Ovary (tissue), 7 donors: ENCODE measurements at regions not wholly inside any gene's neighbourhood (a gene's known extent, or its start where the extent isn't known, plus 50 kb on each side); places are given as distances from the start of the nearest gene placed in this dataset.

ENCODE experiments used
- DNase-seq, 5 donors: peaks; one replicate each; pipeline ENCODE4 v3.0.0-alpha.2; 2019 to 2020
- H3K27ac ChIP-seq, 2 donors: fragments of 200-600 bp; one replicate each; pipeline versions ENCODE4 v1.5.1 to v1.8.0; 2019 to 2022
- H3K27me3 ChIP-seq: fragments of 200-600 bp; one replicate; pipeline ENCODE4 v1.8.0; 2022
- H3K36me3 ChIP-seq: fragments of 200-600 bp; sonication (generic); one replicate; pipeline ENCODE4 v1.5.1; 2019
- H3K4me1 ChIP-seq: one replicate; pipeline ENCODE4 v1.8.1; 2013; ENCODE audit warnings: mild to moderate bottlenecking, moderate library complexity; ENCODE audit not compliant: insufficient read depth
- H3K4me3 ChIP-seq: fragments of 200-600 bp; sonication (generic); one replicate; pipeline ENCODE4 v1.5.1; 2017
- H3K9me3 ChIP-seq, 2 donors: fragments of 200-600 bp in 1 of 2; sonication (generic) in 1 of 2; one replicate each; pipeline versions ENCODE4 v1.5.1 to v1.8.1; 2013 to 2019; ENCODE audit warnings: mild to moderate bottlenecking in 1 of 2, moderate library complexity in 1 of 2
- CTCF ChIP-seq, 3 donors: fragments of 450-650 bp in 2 of 3; fragments of 200-600 bp in 1 of 3; IDR thresholded peaks; one replicate each; pipeline versions ENCODE4 v1.5.1 to v1.8.0; 2016 to 2022; ENCODE audit warnings: antibody characterized with exemption in 3 of 3, mild to moderate bottlenecking in 1 of 3
- EP300 ChIP-seq: sonication (generic); formaldehyde crosslinking; IDR thresholded peaks from one replicate; pipeline ENCODE4 v1.6.1; 2017; ENCODE audit warnings: antibody characterized with exemption
- POLR2A ChIP-seq: fragments of 450-650 bp; IDR thresholded peaks from one replicate; pipeline ENCODE4 v1.6.1; 2017; ENCODE audit warnings: antibody characterized with exemption, mild to moderate bottlenecking, moderate library complexity
- WGBS, 3 donors: extraction: QIAGEN DNeasy Blood & Tissue Kit in 1 of 3; methylation state at CpG; one replicate each; pipeline versions ENCODE4 v1.1.5 to v1.1.7; 2013 to 2017; 5-methylcytosine and 5-hydroxymethylcytosine counted together
- intact Hi-C, 4 donors: fragments of 100-400 bp; cut with DNase I; formaldehyde crosslinking; loops; one replicate each; pipeline versions ENCODE4 v1.11.0 to v1.15.1; 2022 to 2023
- donor health status: DM: no; HTN: no; CAD: no; lungs with moderate emphysema.
- donor health status: DM: no; HTN: no; CAD: no.
- donor health status: Bipolar disorder and iron deficiency.
- donor health status: DM: no; HTN: no; CAD: no.
- donor health status: DM: yes; HTN: yes; CAD: no.

DNA sequence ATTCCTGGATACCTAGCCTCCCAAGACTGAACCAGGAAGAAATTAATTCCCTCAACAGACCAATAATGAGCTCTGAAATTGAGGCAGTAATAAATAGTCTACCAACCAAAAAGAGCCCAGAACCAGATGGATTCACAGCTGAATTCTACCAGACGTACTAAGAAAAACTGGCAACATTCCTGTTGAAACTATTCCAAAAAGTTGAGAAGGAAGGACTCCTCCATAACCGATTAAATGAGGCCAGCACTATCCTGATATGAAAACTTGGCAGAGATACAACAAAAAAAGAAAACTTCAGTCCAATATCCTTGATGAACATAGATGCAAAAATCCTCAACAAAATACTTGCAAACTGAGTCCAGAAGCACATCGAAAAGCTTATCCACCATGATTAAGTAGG lies 392.5 kb upstream of the GRAMD2B start:
- H3K4me1 ChIP-seq, result no peaks in the 10 kb centered on the region
- intact Hi-C loops, result no loop called here
- DNase-seq, result no peak
- H3K36me3 ChIP-seq, result no peaks in the 10 kb centered on the region
- H3K4me3 ChIP-seq, result no peak overlapping the region
- H3K9me3 ChIP-seq, result no peaks in the 10 kb centered on the region
- 14 to 20% (median 15%) methylated on average over 3 of the region's 3 CpGs for WGBS, 3 donors
- TF ChIP-seq POLR2A, result no peak
- TF ChIP-seq EP300, result no peak
- TF ChIP-seq CTCF (IDR thresholded peaks at IDR 0.05), result no peak
- no peaks in the 10 kb centered on the region for H3K27me3 ChIP-seq
- no peak overlapping the region for H3K27ac ChIP-seq

GRCh38 chr5:126031989-126032716 lies 391.1 kb upstream of the GRAMD2B start:
- H3K27ac ChIP-seq, result no peak overlapping the region
- peak in 1 of 5 donors; percentile 19 for DNase-seq
- no peaks in the 10 kb centered on the region for H3K36me3 ChIP-seq
- TF ChIP-seq POLR2A (no peak), EP300 (no peak), CTCF (IDR thresholded peaks at IDR 0.05) (no peak)
- intact Hi-C loops, result no loop called here
- no peak overlapping the region for H3K4me3 ChIP-seq
- WGBS, 3 donors, result 70 to 78% (median 78%) methylated on average over 7 of the region's 7 CpGs
- H3K4me1 ChIP-seq, result no peaks in the 10 kb centered on the region
- no peaks in the 10 kb centered on the region for H3K27me3 ChIP-seq
- no peaks in the 10 kb centered on the region for H3K9me3 ChIP-seq

DNA sequence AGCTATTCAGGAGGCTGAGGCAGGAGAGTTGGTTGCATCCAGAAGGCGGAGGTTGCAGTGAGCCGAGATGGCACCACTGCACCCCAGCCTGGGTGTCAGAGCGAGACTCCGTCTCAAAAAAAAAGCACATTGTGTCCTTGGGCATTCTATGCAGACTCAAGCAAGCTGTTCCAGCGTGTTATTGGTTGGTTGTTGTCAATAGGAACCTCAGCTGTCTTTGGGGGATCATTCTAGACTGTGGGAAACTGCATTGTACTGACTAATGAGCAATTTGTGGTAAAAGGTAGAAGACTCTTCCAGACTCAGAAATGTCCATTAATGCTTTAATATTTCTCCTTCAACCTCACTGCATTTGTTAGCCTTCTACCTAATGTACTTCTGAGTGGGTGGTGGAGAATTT lies 379.5 kb upstream of the GRAMD2B start:
- Histone ChIP-seq H3K27me3 (no peaks in the 10 kb centered on the region), H3K4me3 (no peak overlapping the region), H3K9me3 (no peaks in the 10 kb centered on the region), H3K36me3 (no peaks in the 10 kb centered on the region), H3K27ac (no peak overlapping the region), H3K4me1 (peaks cover 2% of the 10 kb centered on the region)
- TF ChIP-seq EP300 (no peak), CTCF (IDR thresholded peaks at IDR 0.05) (no peak), POLR2A (no peak)
- DNase-seq, result no peak
- 75 to 91% (median 89%) methylated on average over 5 of the region's 5 CpGs for WGBS, 3 donors
- intact Hi-C loops, result no loop called here

- intact Hi-C loops, result no loop called here
- H3K9me3 ChIP-seq, result no peaks in the 10 kb centered on the region
- 19 to 34% (median 26%) methylated on average over 7 of the region's 7 CpGs for WGBS, 3 donors
- TF ChIP-seq EP300 (no peak), POLR2A (no peak), CTCF (IDR thresholded peaks at IDR 0.05) (no peak)
- peaks cover 2% of the 10 kb centered on the region for H3K4me1 ChIP-seq
- no peak overlapping the region for H3K27ac ChIP-seq
- H3K4me3 ChIP-seq, result no peak overlapping the region
- H3K27me3 ChIP-seq, result no peaks in the 10 kb centered on the region
- no peak for DNase-seq
- H3K36me3 ChIP-seq, result no peaks in the 10 kb centered on the region
Observed at GRCh38 chr5:126044111-126044668, 379.0 kb upstream of the GRAMD2B start.
